Omental fat pad (tissue), 3 donors: ENCODE measurements at regions not wholly inside any gene's neighbourhood (a gene's known extent, or its start where the extent isn't known, plus 50 kb on each side); places are given as distances from the start of the nearest gene placed in this dataset.

Experiments
- ATAC-seq: fragments of 150-250 bp; one replicate; pipeline ENCODE4 v1.9.1; 2016; ENCODE audit warnings: mild to moderate bottlenecking, moderate library complexity; ENCODE audit not compliant: low FRiP score
- DNase-seq: peaks from one replicate; pipeline ENCODE4 v3.0.0-alpha.2; 2019; ENCODE audit warnings: low spot score
- TF ChIP-seq, protein P1 (sequence below), 3 donors: fragments of 450-650 bp; IDR thresholded peaks; one replicate each; pipeline ENCODE4 v1.5.1; 2016 to 2017; ENCODE audit warnings: antibody characterized with exemption in 3 of 3, mild to moderate bottlenecking in 3 of 3, moderate library complexity in 2 of 3

DNA sequence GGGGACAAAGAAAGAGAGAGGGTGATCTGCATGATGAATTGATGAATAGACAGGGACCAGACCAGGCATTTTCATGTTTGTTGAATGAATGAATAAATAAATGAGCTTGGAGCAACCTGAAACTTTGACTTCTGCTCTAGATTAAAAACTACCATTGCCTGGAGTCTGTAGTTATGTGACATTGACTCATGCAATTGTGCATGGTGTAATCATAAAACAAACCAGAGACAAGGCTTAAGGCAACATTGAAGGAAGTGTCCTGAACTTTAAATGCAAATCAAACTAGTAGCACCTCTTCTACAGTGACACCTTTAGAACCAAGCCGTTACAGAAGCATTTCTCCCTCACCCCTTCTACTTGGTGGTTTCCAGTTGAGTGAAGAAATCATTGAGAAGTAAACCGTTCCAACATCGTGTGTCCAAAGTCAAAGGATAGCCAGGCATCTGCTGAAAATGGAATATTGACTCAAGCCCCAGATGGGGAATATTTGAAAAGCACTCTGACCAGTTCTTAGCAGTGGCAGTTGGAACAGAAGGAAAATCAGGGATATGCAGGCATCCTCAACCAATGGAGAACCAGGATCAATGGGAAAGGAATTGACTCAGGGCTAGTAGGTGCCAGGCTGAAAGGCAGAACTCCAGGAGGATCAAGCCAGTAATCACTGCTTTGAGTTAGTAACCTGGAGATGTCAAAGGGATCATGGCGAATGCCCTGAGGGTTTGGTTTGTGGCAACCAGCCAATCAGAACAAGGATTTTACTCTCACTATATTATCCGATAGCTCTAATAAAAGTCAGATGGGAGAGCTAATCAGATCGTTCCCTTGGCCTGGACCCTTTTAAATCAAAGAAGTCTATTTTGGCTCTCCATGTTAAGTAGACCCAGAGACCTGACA lies 171.2 kb upstream of the TSHZ2 start:
- ATAC-seq (no peak), DNase-seq (no peak)
- TF ChIP-seq, protein P1, sequence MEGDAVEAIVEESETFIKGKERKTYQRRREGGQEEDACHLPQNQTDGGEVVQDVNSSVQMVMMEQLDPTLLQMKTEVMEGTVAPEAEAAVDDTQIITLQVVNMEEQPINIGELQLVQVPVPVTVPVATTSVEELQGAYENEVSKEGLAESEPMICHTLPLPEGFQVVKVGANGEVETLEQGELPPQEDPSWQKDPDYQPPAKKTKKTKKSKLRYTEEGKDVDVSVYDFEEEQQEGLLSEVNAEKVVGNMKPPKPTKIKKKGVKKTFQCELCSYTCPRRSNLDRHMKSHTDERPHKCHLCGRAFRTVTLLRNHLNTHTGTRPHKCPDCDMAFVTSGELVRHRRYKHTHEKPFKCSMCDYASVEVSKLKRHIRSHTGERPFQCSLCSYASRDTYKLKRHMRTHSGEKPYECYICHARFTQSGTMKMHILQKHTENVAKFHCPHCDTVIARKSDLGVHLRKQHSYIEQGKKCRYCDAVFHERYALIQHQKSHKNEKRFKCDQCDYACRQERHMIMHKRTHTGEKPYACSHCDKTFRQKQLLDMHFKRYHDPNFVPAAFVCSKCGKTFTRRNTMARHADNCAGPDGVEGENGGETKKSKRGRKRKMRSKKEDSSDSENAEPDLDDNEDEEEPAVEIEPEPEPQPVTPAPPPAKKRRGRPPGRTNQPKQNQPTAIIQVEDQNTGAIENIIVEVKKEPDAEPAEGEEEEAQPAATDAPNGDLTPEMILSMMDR (IDR thresholded peaks at IDR 0.05), result no peak

DNA sequence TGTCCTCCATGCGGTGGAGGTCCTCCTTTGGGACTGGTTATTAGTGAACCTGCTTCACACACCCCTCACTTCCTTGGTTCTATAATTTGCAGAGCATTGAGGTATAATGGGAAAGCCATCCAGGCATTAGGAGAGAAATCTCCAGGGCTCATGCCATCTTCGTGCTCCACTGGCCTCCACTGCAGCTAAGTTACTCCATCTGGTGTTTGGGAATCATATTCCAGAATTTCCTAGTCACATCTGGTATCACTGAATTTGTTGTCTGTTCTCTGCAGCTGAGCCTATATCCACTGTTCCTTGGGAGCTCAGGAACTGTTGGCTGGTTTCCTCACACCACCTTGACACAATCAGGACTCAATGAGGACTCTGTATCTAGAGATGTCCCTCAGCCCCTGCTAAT lies 173.0 kb upstream of the TSHZ2 start:
- DNase-seq (no peak), ATAC-seq (no peak)
- TF ChIP-seq, protein P1 (IDR thresholded peaks at IDR 0.05), result no peak

DNA sequence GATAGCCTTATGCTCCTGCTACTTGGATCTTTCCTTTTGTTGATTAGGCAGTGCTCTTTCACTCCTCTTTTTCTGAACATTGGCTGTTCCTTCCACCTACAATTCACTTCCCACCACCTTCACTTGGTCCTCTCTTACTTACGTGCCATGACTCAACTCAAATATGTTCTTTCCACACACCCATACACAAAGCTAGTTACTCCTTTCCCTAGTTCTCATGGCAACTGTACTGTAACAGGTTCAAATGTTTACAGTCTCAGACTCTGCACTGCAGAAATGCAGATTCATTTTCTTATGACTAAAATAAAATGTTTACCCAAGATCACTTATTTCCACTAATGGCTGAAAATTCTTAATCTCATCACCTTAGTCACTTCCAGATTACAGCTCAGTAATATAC lies 174.0 kb upstream of the TSHZ2 start:
- no peak for DNase-seq
- TF ChIP-seq, protein P1 (IDR thresholded peaks at IDR 0.05), result no peak
- no peak for ATAC-seq

- ATAC-seq (no peak), DNase-seq (no peak)
- TF ChIP-seq, protein P1 (IDR thresholded peaks at IDR 0.05), result no peak
These were observed 177.3 kb upstream of the TSHZ2 start for GRCh38 chr20:52794853-52795252.

DNA sequence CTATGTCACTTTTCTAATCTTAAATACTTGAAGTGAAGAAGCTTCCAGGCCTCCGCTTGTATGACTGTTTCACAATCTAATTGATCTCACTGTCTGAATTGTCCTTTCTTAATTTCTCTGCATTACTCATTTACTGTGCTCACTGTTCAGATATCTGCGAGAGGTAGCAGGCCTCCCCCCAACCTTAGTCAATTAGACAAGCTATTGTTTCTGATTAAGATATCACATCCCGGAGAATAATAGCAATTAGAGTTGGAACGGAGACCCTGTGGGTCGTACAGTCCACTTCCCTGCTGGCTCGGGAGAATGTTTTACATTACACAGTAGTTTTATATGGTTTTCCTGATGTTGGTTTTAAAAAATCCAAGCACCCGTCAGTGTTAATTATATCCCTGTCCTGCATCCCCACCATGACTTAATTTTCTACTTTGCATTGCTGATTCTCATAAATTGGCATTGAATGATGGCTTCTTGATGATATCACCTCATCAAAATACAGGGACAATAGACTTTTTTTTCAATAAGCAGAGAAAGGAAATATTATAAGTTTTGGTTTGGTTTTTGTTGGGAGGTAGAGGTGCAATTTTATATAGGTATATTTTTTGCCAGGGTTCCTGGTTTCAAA lies 178.7 kb upstream of the TSHZ2 start:
- TF ChIP-seq, protein P1 (IDR thresholded peaks at IDR 0.05), result no peak
- no peak for DNase-seq
- no peak for ATAC-seq

GRCh38 chr20:52791091-52791490 lies 181.1 kb upstream of the TSHZ2 start:
- no peak for DNase-seq
- ATAC-seq, result no peak

More at GRCh38 chr20:52791091-52791490, 181.1 kb upstream of the TSHZ2 start:
- TF ChIP-seq, protein P1 (IDR thresholded peaks at IDR 0.05), result no peak
